HCT116 (cell line): ENCODE measurements at regions not wholly inside any gene's neighbourhood (a gene's known extent, or its start where the extent isn't known, plus 50 kb on each side); places are given as distances from the start of the nearest gene placed in this dataset.

Source experiments
- ATAC-seq: fragments of 200-7000 bp; cut with Tn5 transposase; 2 replicates; pipeline ENCODE4 v1.9.1; 2020; ENCODE audit warnings: mild to moderate bottlenecking, moderate library complexity
- BruUV-seq: library from RNA; stranded (reverse); fragments of 400-500 nt; replicated peaks from 2 replicates; lab custom pipeline; 2021; lab: Mats Ljungman, UMichigan
- CTCF ChIA-PET: fragments of 300-600 bp; sonication (Branson Sonifier 250); formaldehyde crosslinking; loops from one replicate; lab custom pipeline; 2021; ENCODE audit warnings: antibody characterized with exemption; lab: Charles Lee
- POLR2A ChIA-PET: fragments of 300-600, 350-600 bp; sonication (Branson Sonifier 250); formaldehyde crosslinking; loops from one replicate; lab custom pipeline; 2021; ENCODE audit warnings: antibody characterized with exemption; lab: Charles Lee
- RAD21 ChIA-PET, 2 experiments: fragments of 300-600 bp; sonication (Branson Sonifier 250); formaldehyde crosslinking; loops; one replicate each; lab custom pipeline; 2023; ENCODE audit warnings: low total read pairs in 2 of 2; ENCODE audit not compliant: uncharacterized antibody in 2 of 2, unreplicated experiment in 2 of 2, low non-redundant PET in 1 of 2; lab: Charles Lee
- DNase-seq: peaks from one replicate; pipeline ENCODE4 v3.0.0-alpha.2; 2010; ENCODE audit warnings: low read depth, low spot score
- H2AFZ ChIP-seq: fragments of 200-600 bp; shearing (Covaris generic), sonication (generic); 2 replicates; pipeline ENCODE4 v1.6.1; 2017; ENCODE audit warnings: low read depth, mixed run types, mixed read lengths, antibody characterized with exemption, low read length; ENCODE audit not compliant: poor library complexity, severe bottlenecking
- H3K27ac ChIP-seq: 2 replicates; pipeline ENCODE4 v1.5.1; 2012; ENCODE audit warnings: low read depth, low read length
- H3K27me3 ChIP-seq: fragments of 200-600 bp; sonication (generic); 2 replicates; pipeline ENCODE4 v1.6.1; 2016; ENCODE audit warnings: mixed run types, low read length, mixed read lengths; ENCODE audit not compliant: insufficient read depth
- H3K36me3 ChIP-seq, 2 experiments: fragments of 200-500 bp in 1 of 2; fragments of 200-600 bp in 1 of 2; sonication (Bioruptor generic) in 1 of 2; sonication (generic) in 1 of 2; 2 replicates each; pipeline versions ENCODE4 v1.5.1 to v1.6.1; 2014 to 2016; ENCODE audit warnings: low read length in 2 of 2, inconsistent platforms in 1 of 2, mixed read lengths in 1 of 2, mixed run types in 1 of 2; ENCODE audit not compliant: insufficient read depth in 2 of 2, control insufficient read depth in 1 of 2
- H3K4me1 ChIP-seq, 2 experiments: fragments of 200-600 bp in 1 of 2; sonication (generic) in 1 of 2; 2 replicates each; pipeline versions ENCODE4 v1.5.1 to v1.6.1; 2012 to 2017; ENCODE audit warnings: low read length in 2 of 2, inconsistent platforms in 1 of 2, mild to moderate bottlenecking in 1 of 2, mixed read lengths in 1 of 2, mixed run types in 1 of 2, moderate library complexity in 1 of 2; ENCODE audit not compliant: insufficient read depth in 2 of 2, control insufficient read depth in 1 of 2
- H3K4me2 ChIP-seq: fragments of 200-600 bp; sonication (generic); 2 replicates; pipeline ENCODE4 v1.6.1; 2017; ENCODE audit warnings: mixed run types, low read length, mixed read lengths
- H3K4me3 ChIP-seq, 2 experiments: fragments of 200-600 bp in 1 of 2; sonication (generic) in 1 of 2; replicated peaks in 1 of 2; 2 replicates each; pipeline ENCODE4 v1.5.1; 2011 to 2016; ENCODE audit warnings: low read length in 2 of 2, control low read depth in 1 of 2, low read depth in 1 of 2, mild to moderate bottlenecking in 1 of 2, mixed read lengths in 1 of 2, mixed run types in 1 of 2
- H3K79me2 ChIP-seq: fragments of 200-600 bp; sonication (generic); 2 replicates; pipeline ENCODE4 v1.6.1; 2017; ENCODE audit warnings: mild to moderate bottlenecking, mixed run types, low read length, moderate library complexity, mixed read lengths; ENCODE audit not compliant: insufficient read depth
- H3K9ac ChIP-seq: fragments of 200-600 bp; sonication (generic); 2 replicates; pipeline ENCODE4 v1.6.1; 2016; ENCODE audit warnings: low read length, mixed read lengths
- H3K9me2 ChIP-seq: fragments of 200-600 bp; sonication (generic), shearing (Covaris generic); 2 replicates; pipeline ENCODE4 v1.6.1; 2017; ENCODE audit warnings: mixed run types, mild to moderate bottlenecking, moderate library complexity; ENCODE audit not compliant: insufficient read depth
- H3K9me3 ChIP-seq, 2 experiments: fragments of 200-500 bp in 1 of 2; fragments of 200-600 bp in 1 of 2; sonication (Bioruptor generic) in 1 of 2; sonication (generic) in 1 of 2; 2 replicates each; pipeline ENCODE4 v1.6.1; 2014 to 2017; ENCODE audit warnings: low read length in 2 of 2, mixed read lengths in 2 of 2, inconsistent platforms in 1 of 2, low read depth in 1 of 2, mild to moderate bottlenecking in 1 of 2, mixed run types in 1 of 2, moderate library complexity in 1 of 2; ENCODE audit not compliant: control insufficient read depth in 1 of 2, insufficient read depth in 1 of 2
- H4K20me1 ChIP-seq: fragments of 200-600 bp; sonication (generic), shearing (Covaris generic); 2 replicates; pipeline ENCODE4 v1.6.1; 2017; ENCODE audit warnings: mixed run types, mild to moderate bottlenecking, moderate library complexity; ENCODE audit not compliant: insufficient read depth
- CBX3 ChIP-seq: IDR thresholded peaks from 2 replicates; pipeline ENCODE4 v1.6.1; 2012; ENCODE audit warnings: low read depth
- EGR1 ChIP-seq: IDR thresholded peaks from 2 replicates; pipeline ENCODE4 v1.6.1; 2012; ENCODE audit warnings: low read depth
- ELF1 ChIP-seq: IDR thresholded peaks from 2 replicates; pipeline ENCODE4 v1.6.1; 2012; ENCODE audit warnings: low read depth, borderline replicate concordance
- POLR2AphosphoS5 ChIP-seq: IDR thresholded peaks from 2 replicates; pipeline ENCODE4 v1.6.1; 2011; ENCODE audit warnings: mild to moderate bottlenecking, low read depth, low read length, moderate library complexity
- SIN3A ChIP-seq: IDR thresholded peaks from 2 replicates; pipeline ENCODE4 v1.6.1; 2012; ENCODE audit warnings: low read depth
- ZFX ChIP-seq: fragments of 450-650 bp; IDR thresholded peaks from 2 replicates; pipeline ENCODE4 v1.6.1; 2017
- ZNF274 ChIP-seq: fragments of 200-500 bp; sonication (Bioruptor generic); IDR thresholded peaks from 2 replicates; pipeline ENCODE4 v1.6.1; 2014; ENCODE audit warnings: mild to moderate bottlenecking, low read depth, low read length, inconsistent platforms
- intact Hi-C: fragments of 100-400 bp; cut with micrococcal nuclease; formaldehyde crosslinking; loops from 2 replicates; pipeline ENCODE4 v1.10.0; 2022
- TF ChIP-seq, protein P1 (sequence below): IDR thresholded peaks from 2 replicates; pipeline ENCODE4 v1.6.1; 2011; ENCODE audit warnings: mild to moderate bottlenecking, low read length, moderate library complexity; ENCODE audit not compliant: insufficient replicate concordance; ENCODE audit errors: extremely low read depth

DNA sequence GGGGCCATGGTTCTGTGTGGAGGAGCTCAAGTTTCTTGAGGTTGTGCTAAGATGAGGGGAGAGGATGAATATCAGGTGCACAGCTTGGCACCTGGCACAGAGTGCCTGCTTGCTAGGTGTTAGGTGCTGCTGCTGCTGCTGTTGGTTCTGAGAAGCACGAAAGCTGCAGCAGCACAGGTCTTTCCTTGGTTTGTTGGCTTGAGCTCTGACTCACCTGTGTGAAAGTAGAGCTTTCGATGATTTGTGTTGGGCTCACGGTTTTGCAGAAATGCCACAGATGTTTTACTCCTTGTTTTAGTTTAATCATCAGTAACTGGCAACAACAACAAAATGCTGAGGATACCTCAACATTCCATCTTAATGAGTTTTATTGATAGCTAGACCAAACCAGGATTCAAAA, 221.6 kb downstream of the BRINP2 start:
- DNase-seq (no peak), ATAC-seq (no peak)
- ChIA-PET RAD21 (no interaction called here), CTCF (no interaction called here), POLR2A (no interaction called here)
- no peaks in the 10 kb centered on the region for H3K36me3 ChIP-seq
- H4K20me1 ChIP-seq = no peaks in the 10 kb centered on the region; the same call in 1 of the 2 replicates
- no peak overlapping the region for H3K4me2 ChIP-seq
- H3K4me1 ChIP-seq = no peaks in the 10 kb centered on the region
- no peak overlapping the region for H3K4me3 ChIP-seq
- no peak overlapping the region for H3K9ac ChIP-seq
- no peaks in the 10 kb centered on the region for H3K79me2 ChIP-seq
- no TSS peak for BruUV-seq
- intact Hi-C loops = no loop called here
- peaks cover 18% of the 10 kb centered on the region for H3K27me3 ChIP-seq
- H2AFZ ChIP-seq = no peak overlapping the region
- H3K9me2 ChIP-seq = no peaks in the 10 kb centered on the region
- H3K9me3 ChIP-seq = no peaks in the 10 kb centered on the region
- TF ChIP-seq, protein P1, sequence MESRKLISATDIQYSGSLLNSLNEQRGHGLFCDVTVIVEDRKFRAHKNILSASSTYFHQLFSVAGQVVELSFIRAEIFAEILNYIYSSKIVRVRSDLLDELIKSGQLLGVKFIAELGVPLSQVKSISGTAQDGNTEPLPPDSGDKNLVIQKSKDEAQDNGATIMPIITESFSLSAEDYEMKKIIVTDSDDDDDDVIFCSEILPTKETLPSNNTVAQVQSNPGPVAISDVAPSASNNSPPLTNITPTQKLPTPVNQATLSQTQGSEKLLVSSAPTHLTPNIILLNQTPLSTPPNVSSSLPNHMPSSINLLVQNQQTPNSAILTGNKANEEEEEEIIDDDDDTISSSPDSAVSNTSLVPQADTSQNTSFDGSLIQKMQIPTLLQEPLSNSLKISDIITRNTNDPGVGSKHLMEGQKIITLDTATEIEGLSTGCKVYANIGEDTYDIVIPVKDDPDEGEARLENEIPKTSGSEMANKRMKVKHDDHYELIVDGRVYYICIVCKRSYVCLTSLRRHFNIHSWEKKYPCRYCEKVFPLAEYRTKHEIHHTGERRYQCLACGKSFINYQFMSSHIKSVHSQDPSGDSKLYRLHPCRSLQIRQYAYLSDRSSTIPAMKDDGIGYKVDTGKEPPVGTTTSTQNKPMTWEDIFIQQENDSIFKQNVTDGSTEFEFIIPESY = no peak
- TF ChIP-seq CBX3 = no peak
- TF ChIP-seq POLR2AphosphoS5 = no peak
- TF ChIP-seq ZFX = no peak
- TF ChIP-seq ZNF274 = no peak
- TF ChIP-seq EGR1 = no peak
- TF ChIP-seq SIN3A = no peak
- TF ChIP-seq ELF1 = no peak
- no peak overlapping the region for H3K27ac ChIP-seq
